DND-41 (cell line): ENCODE measurements at regions not wholly inside any gene's neighbourhood (a gene's known extent, or its start where the extent isn't known, plus 50 kb on each side); places are given as distances from the start of the nearest gene placed in this dataset.

Experiments used
- ATAC-seq: fragments of 200-7000 bp; cut with Tn5 transposase; 3 replicates; pipeline ENCODE4 v1.9.1; 2021; ENCODE audit warnings: low read depth; ENCODE audit not compliant: insufficient read depth
- DNase-seq: peaks from one replicate; pipeline ENCODE4 v3.0.0-alpha.2; 2020
- H2AFZ ChIP-seq: 2 replicates; pipeline ENCODE4 v1.6.0; 2012; ENCODE audit warnings: low read depth, low read length
- H3K27ac ChIP-seq: 2 replicates; pipeline ENCODE4 v1.5.1; 2012; ENCODE audit warnings: low read length, inconsistent platforms
- H3K27me3 ChIP-seq: fragments of 200-600 bp; sonication (generic); 2 replicates; pipeline ENCODE4 v1.6.0; 2012; ENCODE audit warnings: low read length, mild to moderate bottlenecking, inconsistent platforms; ENCODE audit not compliant: insufficient read depth, poor library complexity
- H3K36me3 ChIP-seq: 2 replicates; pipeline ENCODE4 v1.5.1; 2012; ENCODE audit warnings: low read length, inconsistent platforms; ENCODE audit not compliant: insufficient read depth
- H3K4me1 ChIP-seq: 2 replicates; pipeline ENCODE4 v1.5.1; 2012; ENCODE audit warnings: mild to moderate bottlenecking, low read length; ENCODE audit not compliant: insufficient read depth
- H3K4me2 ChIP-seq: 2 replicates; pipeline ENCODE4 v1.6.0; 2012; ENCODE audit warnings: mild to moderate bottlenecking, moderate library complexity, low read length, inconsistent platforms; ENCODE audit not compliant: insufficient read depth
- H3K4me3 ChIP-seq, 2 experiments: fragments of 200-600 bp in 1 of 2; shearing (Covaris generic) in 1 of 2; 2 replicates each; pipeline ENCODE4 v1.5.1; 2012 to 2016; ENCODE audit warnings: inconsistent platforms in 2 of 2, low read length in 2 of 2, mild to moderate bottlenecking in 2 of 2, low read depth in 1 of 2, moderate library complexity in 1 of 2
- H3K79me2 ChIP-seq: 2 replicates; pipeline ENCODE4 v1.6.0; 2012; ENCODE audit warnings: low read length, inconsistent platforms; ENCODE audit not compliant: insufficient read depth
- H3K9ac ChIP-seq: 2 replicates; pipeline ENCODE4 v1.6.0; 2012; ENCODE audit warnings: low read depth, mild to moderate bottlenecking, inconsistent platforms, low read length, moderate library complexity
- H3K9me3 ChIP-seq: 2 replicates; pipeline ENCODE4 v1.5.1; 2012; ENCODE audit warnings: low read length, moderate library complexity, mild to moderate bottlenecking, inconsistent platforms; ENCODE audit not compliant: insufficient read depth, severe bottlenecking
- H4K20me1 ChIP-seq: 2 replicates; pipeline ENCODE4 v1.6.0; 2012; ENCODE audit warnings: low read length; ENCODE audit not compliant: insufficient read depth
- EZH2 ChIP-seq: IDR thresholded peaks from 3 replicates; pipeline ENCODE4 v1.6.1; 2012; ENCODE audit warnings: borderline replicate concordance, low read depth, mild to moderate bottlenecking, moderate library complexity, low read length, inconsistent platforms; ENCODE audit not compliant: severe bottlenecking
- TF ChIP-seq, protein P1 (sequence below): IDR thresholded peaks from 2 replicates; pipeline ENCODE4 v1.5.1; 2012; ENCODE audit warnings: borderline replicate concordance, low read length, moderate library complexity, mild to moderate bottlenecking; ENCODE audit not compliant: poor library complexity, severe bottlenecking; ENCODE audit errors: extremely low read depth

DNA sequence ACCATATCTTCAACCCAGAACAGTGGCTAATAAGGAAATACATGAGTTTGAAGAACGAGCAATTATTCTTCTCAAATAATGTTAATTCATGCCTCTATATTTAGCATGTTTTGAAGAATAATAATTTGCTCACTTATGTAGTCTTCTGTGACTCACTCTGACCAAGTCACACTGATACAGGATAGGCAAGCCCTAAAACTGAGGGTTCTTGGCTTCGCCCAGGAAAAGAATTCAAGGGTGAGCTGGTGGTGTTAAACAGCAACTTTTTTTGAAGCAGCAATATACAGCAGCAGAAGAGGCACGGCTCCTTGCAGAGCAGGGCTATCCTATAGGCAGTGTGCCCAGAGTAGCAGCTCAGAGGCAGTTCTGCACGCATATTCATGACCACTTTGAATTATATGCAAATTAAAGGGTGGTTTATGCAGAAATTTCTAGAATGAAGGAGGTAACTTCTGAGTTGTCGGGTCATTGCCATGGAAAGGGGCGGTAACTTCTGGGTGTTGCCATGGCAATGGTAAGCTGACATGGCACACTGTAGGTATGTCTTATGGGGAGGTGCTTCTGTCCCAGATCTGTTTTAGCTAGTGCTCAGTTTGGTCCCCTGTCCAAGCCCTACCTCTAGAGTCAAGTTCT, 200.6 kb downstream of the RND3 start:
- H3K27me3 ChIP-seq, result no peaks in the 10 kb centered on the region
- no peak overlapping the region for H3K4me2 ChIP-seq
- H3K36me3 ChIP-seq, result no peaks in the 10 kb centered on the region
- H3K9me3 ChIP-seq, result no peaks in the 10 kb centered on the region
- DNase-seq (no peak), ATAC-seq (no peak)
- H3K79me2 ChIP-seq, result no peaks in the 10 kb centered on the region
- TF ChIP-seq, protein P1, sequence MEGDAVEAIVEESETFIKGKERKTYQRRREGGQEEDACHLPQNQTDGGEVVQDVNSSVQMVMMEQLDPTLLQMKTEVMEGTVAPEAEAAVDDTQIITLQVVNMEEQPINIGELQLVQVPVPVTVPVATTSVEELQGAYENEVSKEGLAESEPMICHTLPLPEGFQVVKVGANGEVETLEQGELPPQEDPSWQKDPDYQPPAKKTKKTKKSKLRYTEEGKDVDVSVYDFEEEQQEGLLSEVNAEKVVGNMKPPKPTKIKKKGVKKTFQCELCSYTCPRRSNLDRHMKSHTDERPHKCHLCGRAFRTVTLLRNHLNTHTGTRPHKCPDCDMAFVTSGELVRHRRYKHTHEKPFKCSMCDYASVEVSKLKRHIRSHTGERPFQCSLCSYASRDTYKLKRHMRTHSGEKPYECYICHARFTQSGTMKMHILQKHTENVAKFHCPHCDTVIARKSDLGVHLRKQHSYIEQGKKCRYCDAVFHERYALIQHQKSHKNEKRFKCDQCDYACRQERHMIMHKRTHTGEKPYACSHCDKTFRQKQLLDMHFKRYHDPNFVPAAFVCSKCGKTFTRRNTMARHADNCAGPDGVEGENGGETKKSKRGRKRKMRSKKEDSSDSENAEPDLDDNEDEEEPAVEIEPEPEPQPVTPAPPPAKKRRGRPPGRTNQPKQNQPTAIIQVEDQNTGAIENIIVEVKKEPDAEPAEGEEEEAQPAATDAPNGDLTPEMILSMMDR, result no peak
- no peaks in the 10 kb centered on the region for H4K20me1 ChIP-seq
- H3K27ac ChIP-seq, result no peak overlapping the region
- H2AFZ ChIP-seq, result no peak overlapping the region
- no peaks in the 10 kb centered on the region for H3K4me1 ChIP-seq
- H3K9ac ChIP-seq, result no peak overlapping the region
- no peak overlapping the region for H3K4me3 ChIP-seq

GRCh38 chr2:150284116-150284515, 203.4 kb downstream of the RND3 start:
- no peaks in the 10 kb centered on the region for H3K79me2 ChIP-seq
- H3K36me3 ChIP-seq, result no peaks in the 10 kb centered on the region
- no peak overlapping the region for H3K27ac ChIP-seq
- peaks cover 14% of the 10 kb centered on the region for H3K4me1 ChIP-seq
- H2AFZ ChIP-seq, result no peak overlapping the region
- H3K4me2 ChIP-seq, result no peak overlapping the region
- no peaks in the 10 kb centered on the region for H3K27me3 ChIP-seq
- no peaks in the 10 kb centered on the region for H3K9me3 ChIP-seq
- TF ChIP-seq, protein P1, result no peak
- no peak for TF ChIP-seq EZH2
- ATAC-seq, result no peak
- no peak for DNase-seq
- H3K9ac ChIP-seq, result no peak overlapping the region
- H4K20me1 ChIP-seq, result no peaks in the 10 kb centered on the region
- no peak overlapping the region for H3K4me3 ChIP-seq

DNA sequence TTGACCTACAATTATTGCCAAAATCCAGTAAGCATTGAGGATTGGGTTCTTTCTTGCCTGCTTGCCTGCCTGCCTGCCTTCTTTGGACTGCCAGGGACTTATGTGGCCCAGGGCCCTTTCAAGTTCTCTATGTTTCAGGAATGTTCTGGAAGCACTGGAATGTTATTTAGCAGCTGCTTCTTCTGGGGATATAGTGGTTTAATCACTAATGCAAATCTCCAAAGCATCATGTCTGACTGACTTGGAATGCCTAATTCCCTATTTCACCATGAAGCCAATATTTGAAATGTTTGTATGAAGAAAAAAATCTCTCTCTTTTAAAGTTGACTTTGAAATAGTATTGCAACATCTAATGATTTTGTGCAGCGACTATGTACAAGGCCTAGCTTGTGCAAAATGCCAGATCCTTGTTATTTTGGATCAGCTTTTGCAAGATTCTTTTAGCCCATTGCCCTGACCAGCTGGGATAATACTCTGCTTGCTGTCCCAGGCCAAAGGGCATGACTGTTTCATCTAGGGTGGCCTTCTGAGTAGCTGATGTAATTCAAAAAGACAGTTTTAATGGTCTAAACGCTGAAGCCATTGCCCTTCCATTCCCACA, 204.6 kb downstream of the RND3 start:
- H3K36me3 ChIP-seq, result no peaks in the 10 kb centered on the region
- TF ChIP-seq, protein P1, result no peak
- no peak for TF ChIP-seq EZH2
- no peak overlapping the region for H3K9ac ChIP-seq
- no peaks in the 10 kb centered on the region for H3K79me2 ChIP-seq
- ATAC-seq (no peak), DNase-seq (no peak)
- H3K4me1 ChIP-seq, result peaks cover 14% of the 10 kb centered on the region
- peaks cover 6% of the 10 kb centered on the region for H3K9me3 ChIP-seq
- no peaks in the 10 kb centered on the region for H3K27me3 ChIP-seq
- no peak overlapping the region for H3K27ac ChIP-seq
- no peak overlapping the region for H2AFZ ChIP-seq
- no peaks in the 10 kb centered on the region for H4K20me1 ChIP-seq
- H3K4me2 ChIP-seq, result no peak overlapping the region
- H3K4me3 ChIP-seq, result no peak overlapping the region
